B cell (primary cell): ENCODE measurements at regions not wholly inside any gene's neighbourhood (a gene's known extent, or its start where the extent isn't known, plus 50 kb on each side); places are given as distances from the start of the nearest gene placed in this dataset.
"Not testable (repeated sequence)": the region's sequence is repeated elsewhere in the genome, so short reads cannot be mapped to it uniquely, and the experiment has no call there.

Experiments used
- ATAC-seq: fragments of 200-7000 bp; cut with Tn5 transposase; one replicate; pipeline ENCODE4 v1.10.0; 2021; ENCODE audit warnings: low read depth, mild to moderate bottlenecking, moderate number of reproducible peaks, moderate library complexity
- CTCF ChIA-PET: fragments of 350-600 bp; sonication (Branson Sonifier 250); formaldehyde crosslinking; loops from one replicate; lab custom pipeline; 2021; ENCODE audit warnings: antibody characterized with exemption, inconsistent platforms; lab: Charles Lee
- POLR2A ChIA-PET: fragments of 350-600 bp; sonication (Branson Sonifier 250); formaldehyde crosslinking; loops from one replicate; lab custom pipeline; 2021; ENCODE audit warnings: antibody characterized with exemption; lab: Charles Lee
- DNase-seq: peaks from one replicate; pipeline ENCODE4 v3.0.0; 2013
- H2AFZ ChIP-seq: 2 replicates; pipeline ENCODE4 v1.6.1; 2012; ENCODE audit warnings: mild to moderate bottlenecking, low read depth, low read length; ENCODE audit not compliant: insufficient read depth, poor library complexity, severe bottlenecking
- H3K27ac ChIP-seq, 2 donors: 1 replicate in 1 of 2; 2 replicates in 1 of 2; pipeline ENCODE4 v1.5.1; 2012 to 2013; ENCODE audit warnings: low read length in 2 of 2, mild to moderate bottlenecking in 2 of 2, moderate library complexity in 1 of 2
- H3K27me3 ChIP-seq, 4 experiments: fragments of 200-600 bp in 1 of 4; sonication (generic) in 1 of 4; replicated peaks in 1 of 4; 1 replicate in 2 of 4; 2 replicates in 2 of 4; pipeline versions ENCODE4 v1.6.1 to v1.7.0; 2013 to 2016; ENCODE audit warnings: low read length in 3 of 4, mild to moderate bottlenecking in 2 of 4, mixed read lengths in 1 of 4, moderate library complexity in 1 of 4; ENCODE audit not compliant: insufficient read depth in 4 of 4, control insufficient read depth in 3 of 4; ENCODE audit errors: control extremely low read depth in 1 of 4
- H3K36me3 ChIP-seq, 2 experiments: replicated peaks in 1 of 2; 1 replicate in 1 of 2; 2 replicates in 1 of 2; pipeline versions ENCODE4 v1.6.1 to v1.7.1; 2013; ENCODE audit warnings: low read length in 1 of 2; ENCODE audit not compliant: insufficient read depth in 2 of 2, control insufficient read depth in 1 of 2; ENCODE audit errors: control extremely low read depth in 1 of 2, extremely low read depth in 1 of 2
- H3K4me1 ChIP-seq, 2 donors: fragments of 200-600 bp in 1 of 2; sonication (generic) in 1 of 2; 1 replicate in 1 of 2; 2 replicates in 1 of 2; pipeline versions ENCODE4 v1.5.1 to v1.6.1; 2013 to 2017; ENCODE audit warnings: low read length in 2 of 2; ENCODE audit not compliant: control insufficient read depth in 2 of 2, insufficient read depth in 2 of 2
- H3K4me2 ChIP-seq: replicated peaks from 2 replicates; pipeline ENCODE3; 2012; ENCODE audit warnings: mild to moderate bottlenecking, low read depth, low read length; ENCODE audit not compliant: poor library complexity, severe bottlenecking
- H3K4me3 ChIP-seq, 5 experiments: fragments of 200-600 bp in 1 of 5; sonication (generic) in 1 of 5; 1 replicate in 3 of 5; 2 replicates in 2 of 5; pipeline versions ENCODE4 v1.5.1 to v1.7.0; 2011 to 2016; ENCODE audit warnings: low read length in 4 of 5, mild to moderate bottlenecking in 4 of 5, low read depth in 2 of 5, control low read depth in 1 of 5, moderate library complexity in 1 of 5; ENCODE audit not compliant: insufficient read depth in 1 of 5; ENCODE audit errors: control extremely low read depth in 1 of 5, extremely low read depth in 1 of 5
- H3K79me2 ChIP-seq: fragments of 200-600 bp; sonication (generic); one replicate; pipeline ENCODE4 v1.6.0; 2016; ENCODE audit warnings: low read length; ENCODE audit not compliant: control insufficient read depth, insufficient read depth
- H3K9ac ChIP-seq: fragments of 200-600 bp; sonication (generic); 2 replicates; pipeline ENCODE4 v1.6.1; 2017; ENCODE audit warnings: mild to moderate bottlenecking, low read length, moderate library complexity
- H3K9me3 ChIP-seq, 3 donors: one replicate each; pipeline versions ENCODE4 v1.6.1 to v1.7.1; 2013; ENCODE audit warnings: low read length in 2 of 3; ENCODE audit not compliant: control insufficient read depth in 2 of 3, insufficient read depth in 1 of 3; ENCODE audit errors: control extremely low read depth in 1 of 3
- H4K20me1 ChIP-seq: 2 replicates; pipeline ENCODE4 v1.6.0; 2012; ENCODE audit warnings: mild to moderate bottlenecking, low read length; ENCODE audit not compliant: insufficient read depth, control insufficient read depth, poor library complexity, severe bottlenecking
- H3K27ac Mint-ChIP-seq: one replicate; pipeline ENCODE4 v1.8.0; 2021; ENCODE audit warnings: mixed read lengths
- H3K27me3 Mint-ChIP-seq: one replicate; pipeline ENCODE4 v1.8.0; 2021; ENCODE audit warnings: mixed read lengths
- H3K4me1 Mint-ChIP-seq: one replicate; pipeline ENCODE4 v1.8.0; 2021; ENCODE audit warnings: mixed read lengths
- H3K4me3 Mint-ChIP-seq: one replicate; pipeline ENCODE4 v1.8.0; 2021; ENCODE audit warnings: mixed read lengths
- H3K9me3 Mint-ChIP-seq: one replicate; pipeline ENCODE4 v1.8.0; 2022; ENCODE audit warnings: mixed read lengths; ENCODE audit not compliant: insufficient read depth
- WGBS: methylation state at CpG from one replicate; pipeline ENCODE4 v1.1.5; 2013; ENCODE audit warnings: missing lambda C conversion rate; ENCODE audit not compliant: insufficient coverage; 5-methylcytosine and 5-hydroxymethylcytosine counted together
- intact Hi-C: fragments of 100-400 bp; cut with micrococcal nuclease; formaldehyde crosslinking; loops from one replicate; pipeline ENCODE4 v1.10.0; 2022

DNA sequence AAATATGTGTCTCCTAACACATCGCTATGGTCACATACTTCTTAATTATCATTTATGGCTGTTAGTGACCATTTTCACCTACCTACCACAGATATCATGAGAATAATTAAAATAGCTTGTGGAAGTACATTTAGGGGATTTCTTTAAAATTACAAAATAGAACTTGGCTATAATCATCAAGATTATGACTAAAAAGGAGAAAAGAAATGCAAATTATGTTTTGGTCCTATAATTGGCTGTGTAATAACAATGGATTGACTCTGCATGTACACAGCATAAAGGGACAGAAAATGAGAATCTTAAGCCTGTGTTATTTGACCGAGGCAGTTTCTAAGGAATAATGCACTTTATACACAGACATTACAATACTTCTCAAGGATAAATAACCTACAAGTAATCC, 197.7 kb upstream of the ZNF322 start:
- intact Hi-C loops, H3K9ac ChIP-seq, H3K4me3 Mint-ChIP-seq, H3K79me2 ChIP-seq, H3K27me3 ChIP-seq, H3K9me3 Mint-ChIP-seq, H3K36me3 ChIP-seq, DNase-seq, H3K27ac ChIP-seq, ATAC-seq, H3K4me1 ChIP-seq, H2AFZ ChIP-seq, H3K9me3 ChIP-seq, CTCF ChIA-PET, H3K4me3 ChIP-seq, H3K27me3 Mint-ChIP-seq, H3K4me1 Mint-ChIP-seq, H4K20me1 ChIP-seq, H3K4me2 ChIP-seq, POLR2A ChIA-PET, H3K27ac Mint-ChIP-seq: not testable (repeated sequence)
- no CpG with 5 or more reads among the region's 2 CpGs for WGBS

DNA sequence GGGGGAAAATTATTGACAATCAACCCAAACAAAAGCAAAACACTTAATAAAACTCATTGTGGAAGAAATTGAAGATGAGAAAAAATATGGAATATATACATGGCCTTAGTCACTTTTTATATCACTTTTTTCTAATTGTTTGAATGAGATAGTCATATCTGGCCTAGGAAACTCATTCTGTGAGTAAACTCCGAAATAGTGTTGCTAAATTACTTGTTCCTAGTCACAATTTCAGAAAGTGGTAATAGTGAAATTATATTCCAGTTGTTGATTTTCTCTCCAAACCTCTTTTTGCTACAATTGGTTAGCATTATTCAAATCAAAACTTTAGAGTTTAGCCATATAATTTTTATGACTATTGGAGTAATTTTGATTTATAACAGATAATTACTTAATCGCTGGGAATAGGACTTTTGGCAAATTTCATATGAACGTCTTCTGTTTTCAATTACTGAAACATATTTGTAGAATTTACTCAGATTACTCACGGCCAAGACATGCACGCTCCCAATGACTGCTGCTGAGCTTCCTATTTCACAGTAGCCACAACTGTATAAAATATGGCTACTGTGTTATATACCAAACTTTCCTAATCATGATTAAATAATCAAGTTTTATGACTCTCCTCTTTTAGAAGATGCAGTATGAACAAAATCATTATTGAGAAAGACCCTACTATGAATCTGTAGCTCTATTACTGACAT, 199.7 kb upstream of the ZNF322 start:
- H3K4me3 ChIP-seq, H3K27me3 ChIP-seq, DNase-seq, intact Hi-C loops, H3K4me3 Mint-ChIP-seq, H2AFZ ChIP-seq, CTCF ChIA-PET, H3K4me1 ChIP-seq, H3K9ac ChIP-seq, H3K9me3 ChIP-seq, H3K4me2 ChIP-seq, H3K27ac Mint-ChIP-seq, H3K79me2 ChIP-seq, H3K27ac ChIP-seq, H3K9me3 Mint-ChIP-seq, ATAC-seq, POLR2A ChIA-PET, H3K36me3 ChIP-seq, H3K4me1 Mint-ChIP-seq, H4K20me1 ChIP-seq, H3K27me3 Mint-ChIP-seq: not testable (repeated sequence)
- WGBS, result no CpG with 5 or more reads among the region's 5 CpGs

DNA sequence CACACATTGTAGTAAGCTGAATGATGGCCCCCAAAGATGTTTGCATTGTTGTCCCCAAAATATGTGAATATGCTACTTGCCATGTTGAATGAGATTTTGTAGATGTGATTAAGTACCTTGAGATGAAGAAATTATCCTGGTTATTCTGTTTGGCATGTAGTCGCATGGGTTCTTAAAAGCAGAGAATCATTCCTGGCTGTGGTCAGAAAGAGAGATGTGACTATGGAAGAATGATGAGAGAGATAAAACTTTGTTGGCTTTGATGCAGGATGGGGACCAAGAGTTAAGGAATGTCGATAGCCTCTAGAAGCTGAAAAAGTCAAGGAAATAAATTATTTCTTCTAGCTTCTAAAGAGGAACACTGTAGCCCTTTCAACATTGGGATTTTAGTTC, 200.2 kb upstream of the ZNF322 start:
- H3K4me1 Mint-ChIP-seq, H3K27ac ChIP-seq, H3K4me3 ChIP-seq, H3K4me3 Mint-ChIP-seq, CTCF ChIA-PET, H3K27me3 Mint-ChIP-seq, H4K20me1 ChIP-seq, POLR2A ChIA-PET, H3K9ac ChIP-seq, H3K4me2 ChIP-seq, H3K9me3 ChIP-seq, H3K27ac Mint-ChIP-seq, intact Hi-C loops, H3K79me2 ChIP-seq, H3K4me1 ChIP-seq, H2AFZ ChIP-seq, H3K9me3 Mint-ChIP-seq, DNase-seq, H3K27me3 ChIP-seq, ATAC-seq, H3K36me3 ChIP-seq: not testable (repeated sequence)
- 100% methylated on average over 1 of the region's 2 CpGs for WGBS

DNA sequence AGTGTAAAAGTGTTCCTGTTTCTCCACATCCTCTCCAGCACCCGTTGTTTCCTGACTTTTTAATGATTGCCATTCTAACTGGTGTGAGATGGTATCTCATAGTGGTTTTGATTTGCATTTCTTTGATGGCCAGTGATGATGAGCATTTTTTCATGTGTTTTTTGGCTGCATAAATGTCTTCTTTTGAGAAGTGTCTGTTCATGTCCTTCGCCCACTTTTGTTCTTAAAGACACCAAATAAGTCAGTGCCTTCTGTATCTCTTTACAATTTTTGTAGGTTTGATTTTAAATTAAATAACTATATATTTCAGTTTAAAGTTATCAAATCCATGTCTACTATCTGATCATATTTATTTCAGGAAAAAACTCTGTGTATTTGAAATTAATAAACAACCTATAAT, 202.4 kb upstream of the ZNF322 start:
- H3K4me1 Mint-ChIP-seq, H3K27ac ChIP-seq, H3K9me3 ChIP-seq, H3K9me3 Mint-ChIP-seq, H2AFZ ChIP-seq, H3K27ac Mint-ChIP-seq, ATAC-seq, H3K4me3 Mint-ChIP-seq, CTCF ChIA-PET, H3K4me1 ChIP-seq, H3K4me2 ChIP-seq, intact Hi-C loops, H3K27me3 Mint-ChIP-seq, H3K36me3 ChIP-seq, H3K4me3 ChIP-seq, H3K27me3 ChIP-seq, H4K20me1 ChIP-seq, H3K9ac ChIP-seq, H3K79me2 ChIP-seq, DNase-seq, POLR2A ChIA-PET: not testable (repeated sequence)
- WGBS, result no CpG with 5 or more reads among the region's 2 CpGs
